ENCODE measurements at regions not wholly inside any gene's neighbourhood (a gene's known extent, or its start where the extent isn't known, plus 50 kb on each side); places are given as distances from the start of the nearest gene placed in this dataset.

DNA sequence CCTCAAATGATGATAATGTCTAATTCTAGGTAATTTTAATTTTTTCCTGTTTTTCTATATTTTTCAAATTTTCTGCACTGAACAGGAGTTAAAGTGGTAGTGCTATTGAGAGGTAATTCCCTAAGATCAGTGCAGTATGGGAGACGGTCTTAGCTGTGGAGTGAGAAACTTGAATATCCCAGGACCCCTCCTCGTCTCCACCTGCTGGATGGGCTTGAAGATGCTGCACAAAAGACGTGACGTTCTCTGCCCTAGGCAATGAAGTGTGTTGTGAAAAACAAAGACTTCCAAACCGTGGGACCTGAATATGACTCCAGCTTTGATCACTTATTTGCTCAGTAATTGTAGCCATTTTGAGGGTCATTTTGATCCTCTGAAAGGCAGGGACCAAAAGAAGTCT, 298.1 kb downstream of the VRK1 start:
- TF ChIP-seq CTCF (IDR thresholded peaks at IDR 0.05), result no peak
- no peak for TF ChIP-seq POLR2A (IDR thresholded peaks at IDR 0.05)
- TF ChIP-seq POLR2AphosphoS5 (IDR thresholded peaks at IDR 0.05), result no peak

All from prostate gland (tissue), 2 donors.